Left renal cortex interstitium (tissue), 4 donors: ENCODE measurements at regions not wholly inside any gene's neighbourhood (a gene's known extent, or its start where the extent isn't known, plus 50 kb on each side); places are given as distances from the start of the nearest gene placed in this dataset.

Source experiments
- DNase-seq, 4 donors: peaks; one replicate each; pipeline ENCODE4 v3.0.0-alpha.2; 2013; ENCODE audit warnings: low read depth in 4 of 4, low spot score in 2 of 4, missing footprints in 1 of 4

GRCh38 chr18:73807551-73808192 lies 340.0 kb downstream of the FBXO15 start:
- DNase-seq: no peak

GRCh38 chr18:73805991-73806390 lies 341.6 kb downstream of the FBXO15 start:
- no peak for DNase-seq

- no peak for DNase-seq
Measured at GRCh38 chr18:73797419-73797818, 350.2 kb downstream of the FBXO15 start.

- no peak for DNase-seq
Measured at GRCh38 chr18:73793386-73793785, 354.2 kb downstream of the FBXO15 start.

GRCh38 chr18:73791081-73791480 lies 356.6 kb downstream of the FBXO15 start:
- no peak for DNase-seq

GRCh38 chr18:73790587-73790986 lies 357.0 kb downstream of the FBXO15 start:
- no peak for DNase-seq

GRCh38 chr18:73787316-73787715 lies 360.3 kb downstream of the FBXO15 start:
- DNase-seq: no peak

- no peak for DNase-seq
Measured at GRCh38 chr18:73785300-73785699, 362.3 kb downstream of the FBXO15 start.

- no peak for DNase-seq
Measured at GRCh38 chr18:73784853-73785252, 362.8 kb downstream of the FBXO15 start.

GRCh38 chr18:73782405-73782804 lies 365.2 kb downstream of the FBXO15 start:
- no peak for DNase-seq

GRCh38 chr18:73780218-73780617 lies 367.4 kb downstream of the FBXO15 start:
- DNase-seq: no peak

- DNase-seq: no peak
Measured at GRCh38 chr18:73778032-73778359, 369.6 kb downstream of the FBXO15 start.

GRCh38 chr18:73777356-73778031 lies 370.1 kb downstream of the FBXO15 start:
- no peak for DNase-seq

GRCh38 chr18:73774811-73775509 lies 372.7 kb downstream of the FBXO15 start:
- peak; percentile 24 to 65 (median 43) for DNase-seq

- no peak for DNase-seq
Measured at GRCh38 chr18:73768043-73768442, 379.6 kb downstream of the FBXO15 start.

GRCh38 chr18:73766910-73767515 lies 380.6 kb downstream of the FBXO15 start:
- no peak for DNase-seq

GRCh38 chr18:73758446-73758845 lies 389.2 kb downstream of the FBXO15 start:
- DNase-seq: no peak

- DNase-seq: no peak
Measured at GRCh38 chr18:73756256-73757091, 391.2 kb downstream of the FBXO15 start.

- no peak for DNase-seq
Measured at GRCh38 chr18:73752965-73753364, 394.7 kb downstream of the FBXO15 start.

- no peak for DNase-seq
Measured at GRCh38 chr18:73752546-73752945, 395.1 kb downstream of the FBXO15 start.

- DNase-seq: no peak
Measured at GRCh38 chr18:73750052-73750451, 397.6 kb downstream of the FBXO15 start.
